ENCODE measurements at regions not wholly inside any gene's neighbourhood (a gene's known extent, or its start where the extent isn't known, plus 50 kb on each side); places are given as distances from the start of the nearest gene placed in this dataset.

GRCh38 chr4:133972586-133972985, 229.0 kb downstream of the PABPC4L start:
- DNase-seq (ENCODE audit: low spot score in 2 of 2) (no peak), ATAC-seq (no peak)
- H3K9me3 Mint-ChIP-seq: peaks cover 19% of the 10 kb centered on the region
- H3K36me3 Mint-ChIP-seq: no peaks in the 10 kb centered on the region
- H3K4me3 Mint-ChIP-seq: no peak overlapping the region
- no peak overlapping the region for H3K27ac Mint-ChIP-seq
- no peaks in the 10 kb centered on the region for H3K4me1 Mint-ChIP-seq

- Mint-ChIP-seq H3K36me3 (no peaks in the 10 kb centered on the region), H3K9me3 (peaks cover 24% of the 10 kb centered on the region), H3K4me1 (no peaks in the 10 kb centered on the region), H3K27ac (no peak overlapping the region), H3K4me3 (no peak overlapping the region)
- DNase-seq (ENCODE audit: low spot score in 2 of 2): no peak
- no peak for ATAC-seq
These were observed 232.3 kb downstream of the PABPC4L start for GRCh38 chr4:133969202-133969848.

GRCh38 chr4:133968174-133968573, 233.4 kb downstream of the PABPC4L start:
- ATAC-seq (no peak), DNase-seq (ENCODE audit: low spot score in 2 of 2) (no peak)
- no peak overlapping the region for H3K27ac Mint-ChIP-seq
- peaks cover 30% of the 10 kb centered on the region for H3K9me3 Mint-ChIP-seq
- no peaks in the 10 kb centered on the region for H3K4me1 Mint-ChIP-seq
- no peak overlapping the region for H3K4me3 Mint-ChIP-seq
- no peaks in the 10 kb centered on the region for H3K36me3 Mint-ChIP-seq

- H3K4me3 Mint-ChIP-seq: no peak overlapping the region
- no peak for ATAC-seq
- no peaks in the 10 kb centered on the region for H3K36me3 Mint-ChIP-seq
- H3K9me3 Mint-ChIP-seq: peaks cover 40% of the 10 kb centered on the region
- H3K27ac Mint-ChIP-seq: no peak overlapping the region
- no peak for DNase-seq (ENCODE audit: low spot score in 2 of 2)
- H3K4me1 Mint-ChIP-seq: no peaks in the 10 kb centered on the region
These were observed 240.6 kb downstream of the PABPC4L start for GRCh38 chr4:133960975-133961374.

- Mint-ChIP-seq H3K27ac (no peak overlapping the region), H3K36me3 (no peaks in the 10 kb centered on the region), H3K4me3 (no peak overlapping the region), H3K9me3 (peaks cover 22% of the 10 kb centered on the region), H3K4me1 (no peaks in the 10 kb centered on the region)
- DNase-seq (ENCODE audit: low spot score in 2 of 2): no peak
- ATAC-seq: no peak
These were observed 258.5 kb downstream of the PABPC4L start for GRCh38 chr4:133943081-133943480.

GRCh38 chr4:133938061-133938460, 263.5 kb downstream of the PABPC4L start:
- H3K9me3 Mint-ChIP-seq: peaks cover 23% of the 10 kb centered on the region
- no peak overlapping the region for H3K27ac Mint-ChIP-seq
- H3K4me1 Mint-ChIP-seq: no peaks in the 10 kb centered on the region
- ATAC-seq (no peak), DNase-seq (ENCODE audit: low spot score in 2 of 2) (no peak)
- no peak overlapping the region for H3K4me3 Mint-ChIP-seq
- H3K36me3 Mint-ChIP-seq: no peaks in the 10 kb centered on the region

- no peaks in the 10 kb centered on the region for H3K36me3 Mint-ChIP-seq
These were observed 271.9 kb downstream of the PABPC4L start for GRCh38 chr4:133929531-133930239.

GRCh38 chr4:133921280-133922195, 280.1 kb downstream of the PABPC4L start:
- Mint-ChIP-seq H3K4me1 (no peaks in the 10 kb centered on the region), H3K36me3 (no peaks in the 10 kb centered on the region), H3K27ac (no peak overlapping the region), H3K4me3 (no peak overlapping the region), H3K9me3 (peaks cover 5% of the 10 kb centered on the region)
- DNase-seq (ENCODE audit: low spot score in 2 of 2) (no peak), ATAC-seq (no peak)

More at GRCh38 chr4:133929531-133930239, 271.9 kb downstream of the PABPC4L start:
- no peak for ATAC-seq
- Mint-ChIP-seq H3K27ac (no peak overlapping the region), H3K9me3 (peaks cover 7% of the 10 kb centered on the region), H3K4me3 (no peak overlapping the region), H3K4me1 (no peaks in the 10 kb centered on the region)
- no peak for DNase-seq (ENCODE audit: low spot score in 2 of 2)

GRCh38 chr4:133920236-133920635, 281.4 kb downstream of the PABPC4L start:
- H3K9me3 Mint-ChIP-seq: peaks cover 5% of the 10 kb centered on the region
- H3K4me1 Mint-ChIP-seq: no peaks in the 10 kb centered on the region
- DNase-seq (ENCODE audit: low spot score in 2 of 2) (no peak), ATAC-seq (no peak)
- H3K27ac Mint-ChIP-seq: no peak overlapping the region
- no peaks in the 10 kb centered on the region for H3K36me3 Mint-ChIP-seq
- no peak overlapping the region for H3K4me3 Mint-ChIP-seq

GRCh38 chr4:133910165-133910564, 291.4 kb downstream of the PABPC4L start:
- DNase-seq (ENCODE audit: low spot score in 2 of 2): no peak
- no peak overlapping the region for H3K27ac Mint-ChIP-seq
- peaks cover 17% of the 10 kb centered on the region for H3K9me3 Mint-ChIP-seq
- no peak overlapping the region for H3K4me3 Mint-ChIP-seq
- H3K36me3 Mint-ChIP-seq: no peaks in the 10 kb centered on the region
- no peak for ATAC-seq
- H3K4me1 Mint-ChIP-seq: no peaks in the 10 kb centered on the region

GRCh38 chr4:133903029-133903428, 298.6 kb downstream of the PABPC4L start:
- DNase-seq (ENCODE audit: low spot score in 2 of 2) (no peak), ATAC-seq (no peak)
- no peaks in the 10 kb centered on the region for H3K4me1 Mint-ChIP-seq
- H3K9me3 Mint-ChIP-seq: peaks cover 20% of the 10 kb centered on the region
- no peaks in the 10 kb centered on the region for H3K36me3 Mint-ChIP-seq
- H3K27ac Mint-ChIP-seq: no peak overlapping the region
- H3K4me3 Mint-ChIP-seq: no peak overlapping the region

GRCh38 chr4:133891011-133891410, 310.6 kb downstream of the PABPC4L start:
- Mint-ChIP-seq H3K9me3 (peaks cover 22% of the 10 kb centered on the region), H3K27ac (no peak overlapping the region), H3K4me3 (no peak overlapping the region), H3K36me3 (no peaks in the 10 kb centered on the region), H3K4me1 (no peaks in the 10 kb centered on the region)
- DNase-seq (ENCODE audit: low spot score in 2 of 2) (no peak), ATAC-seq (no peak)

- no peak for ATAC-seq
- peaks cover 30% of the 10 kb centered on the region for H3K9me3 Mint-ChIP-seq
- no peak overlapping the region for H3K4me3 Mint-ChIP-seq
- H3K4me1 Mint-ChIP-seq: no peaks in the 10 kb centered on the region
- no peaks in the 10 kb centered on the region for H3K36me3 Mint-ChIP-seq
- DNase-seq (ENCODE audit: low spot score in 2 of 2): no peak
- no peak overlapping the region for H3K27ac Mint-ChIP-seq
These were observed 313.9 kb downstream of the PABPC4L start for GRCh38 chr4:133887723-133888122.

- H3K4me3 Mint-ChIP-seq: no peak overlapping the region
These were observed 332.1 kb downstream of the PABPC4L start for GRCh38 chr4:133869486-133869885.

GRCh38 chr4:133868856-133869255, 332.7 kb downstream of the PABPC4L start:
- Mint-ChIP-seq H3K4me1 (no peaks in the 10 kb centered on the region), H3K4me3 (no peak overlapping the region), H3K36me3 (no peaks in the 10 kb centered on the region), H3K9me3 (peaks cover 14% of the 10 kb centered on the region), H3K27ac (no peak overlapping the region)
- DNase-seq (ENCODE audit: low spot score in 2 of 2): no peak
- ATAC-seq: no peak

More at GRCh38 chr4:133869486-133869885, 332.1 kb downstream of the PABPC4L start:
- Mint-ChIP-seq H3K9me3 (peaks cover 14% of the 10 kb centered on the region), H3K27ac (no peak overlapping the region), H3K4me1 (no peaks in the 10 kb centered on the region), H3K36me3 (no peaks in the 10 kb centered on the region)
- DNase-seq (ENCODE audit: low spot score in 2 of 2): no peak
- no peak for ATAC-seq

All from stimulated activated effector memory CD8-positive, alpha-beta T cell treated with anti-CD3 and anti-CD28 coated beads, Interleukin-12 subunit alpha, Interleukin-12 subunit beta, amount 100 ng/mL, for 72 hours (primary cell).